HCT116 (cell line): ENCODE measurements at regions not wholly inside any gene's neighbourhood (a gene's known extent, or its start where the extent isn't known, plus 50 kb on each side); places are given as distances from the start of the nearest gene placed in this dataset.

Source experiments
- ATAC-seq: fragments of 200-7000 bp; cut with Tn5 transposase; 2 replicates; pipeline ENCODE4 v1.9.1; 2020; ENCODE audit warnings: mild to moderate bottlenecking, moderate library complexity
- BruUV-seq: library from RNA; stranded (reverse); fragments of 400-500 nt; replicated peaks from 2 replicates; lab custom pipeline; 2021; lab: Mats Ljungman, UMichigan
- CTCF ChIA-PET: fragments of 300-600 bp; sonication (Branson Sonifier 250); formaldehyde crosslinking; loops from one replicate; lab custom pipeline; 2021; ENCODE audit warnings: antibody characterized with exemption; lab: Charles Lee
- POLR2A ChIA-PET: fragments of 300-600, 350-600 bp; sonication (Branson Sonifier 250); formaldehyde crosslinking; loops from one replicate; lab custom pipeline; 2021; ENCODE audit warnings: antibody characterized with exemption; lab: Charles Lee
- RAD21 ChIA-PET, 2 experiments: fragments of 300-600 bp; sonication (Branson Sonifier 250); formaldehyde crosslinking; loops; one replicate each; lab custom pipeline; 2023; ENCODE audit warnings: low total read pairs in 2 of 2; ENCODE audit not compliant: uncharacterized antibody in 2 of 2, unreplicated experiment in 2 of 2, low non-redundant PET in 1 of 2; lab: Charles Lee
- DNase-seq: peaks from one replicate; pipeline ENCODE4 v3.0.0-alpha.2; 2010; ENCODE audit warnings: low read depth, low spot score
- H2AFZ ChIP-seq: fragments of 200-600 bp; shearing (Covaris generic), sonication (generic); 2 replicates; pipeline ENCODE4 v1.6.1; 2017; ENCODE audit warnings: low read depth, mixed run types, mixed read lengths, antibody characterized with exemption, low read length; ENCODE audit not compliant: poor library complexity, severe bottlenecking
- H3K27ac ChIP-seq: 2 replicates; pipeline ENCODE4 v1.5.1; 2012; ENCODE audit warnings: low read depth, low read length
- H3K27me3 ChIP-seq: fragments of 200-600 bp; sonication (generic); 2 replicates; pipeline ENCODE4 v1.6.1; 2016; ENCODE audit warnings: mixed run types, low read length, mixed read lengths; ENCODE audit not compliant: insufficient read depth
- H3K36me3 ChIP-seq, 2 experiments: fragments of 200-500 bp in 1 of 2; fragments of 200-600 bp in 1 of 2; sonication (Bioruptor generic) in 1 of 2; sonication (generic) in 1 of 2; 2 replicates each; pipeline versions ENCODE4 v1.5.1 to v1.6.1; 2014 to 2016; ENCODE audit warnings: low read length in 2 of 2, inconsistent platforms in 1 of 2, mixed read lengths in 1 of 2, mixed run types in 1 of 2; ENCODE audit not compliant: insufficient read depth in 2 of 2, control insufficient read depth in 1 of 2
- H3K4me1 ChIP-seq, 2 experiments: fragments of 200-600 bp in 1 of 2; sonication (generic) in 1 of 2; 2 replicates each; pipeline versions ENCODE4 v1.5.1 to v1.6.1; 2012 to 2017; ENCODE audit warnings: low read length in 2 of 2, inconsistent platforms in 1 of 2, mild to moderate bottlenecking in 1 of 2, mixed read lengths in 1 of 2, mixed run types in 1 of 2, moderate library complexity in 1 of 2; ENCODE audit not compliant: insufficient read depth in 2 of 2, control insufficient read depth in 1 of 2
- H3K4me2 ChIP-seq: fragments of 200-600 bp; sonication (generic); 2 replicates; pipeline ENCODE4 v1.6.1; 2017; ENCODE audit warnings: mixed run types, low read length, mixed read lengths
- H3K4me3 ChIP-seq, 2 experiments: fragments of 200-600 bp in 1 of 2; sonication (generic) in 1 of 2; replicated peaks in 1 of 2; 2 replicates each; pipeline ENCODE4 v1.5.1; 2011 to 2016; ENCODE audit warnings: low read length in 2 of 2, control low read depth in 1 of 2, low read depth in 1 of 2, mild to moderate bottlenecking in 1 of 2, mixed read lengths in 1 of 2, mixed run types in 1 of 2
- H3K79me2 ChIP-seq: fragments of 200-600 bp; sonication (generic); 2 replicates; pipeline ENCODE4 v1.6.1; 2017; ENCODE audit warnings: mild to moderate bottlenecking, mixed run types, low read length, moderate library complexity, mixed read lengths; ENCODE audit not compliant: insufficient read depth
- H3K9ac ChIP-seq: fragments of 200-600 bp; sonication (generic); 2 replicates; pipeline ENCODE4 v1.6.1; 2016; ENCODE audit warnings: low read length, mixed read lengths
- H3K9me2 ChIP-seq: fragments of 200-600 bp; sonication (generic), shearing (Covaris generic); 2 replicates; pipeline ENCODE4 v1.6.1; 2017; ENCODE audit warnings: mixed run types, mild to moderate bottlenecking, moderate library complexity; ENCODE audit not compliant: insufficient read depth
- H3K9me3 ChIP-seq, 2 experiments: fragments of 200-500 bp in 1 of 2; fragments of 200-600 bp in 1 of 2; sonication (Bioruptor generic) in 1 of 2; sonication (generic) in 1 of 2; 2 replicates each; pipeline ENCODE4 v1.6.1; 2014 to 2017; ENCODE audit warnings: low read length in 2 of 2, mixed read lengths in 2 of 2, inconsistent platforms in 1 of 2, low read depth in 1 of 2, mild to moderate bottlenecking in 1 of 2, mixed run types in 1 of 2, moderate library complexity in 1 of 2; ENCODE audit not compliant: control insufficient read depth in 1 of 2, insufficient read depth in 1 of 2
- H4K20me1 ChIP-seq: fragments of 200-600 bp; sonication (generic), shearing (Covaris generic); 2 replicates; pipeline ENCODE4 v1.6.1; 2017; ENCODE audit warnings: mixed run types, mild to moderate bottlenecking, moderate library complexity; ENCODE audit not compliant: insufficient read depth
- ATF3 ChIP-seq: IDR thresholded peaks from 2 replicates; pipeline ENCODE4 v1.6.1; 2012
- CEBPB ChIP-seq: IDR thresholded peaks from 2 replicates; pipeline ENCODE4 v1.6.1; 2012; ENCODE audit warnings: low read depth
- CTCF ChIP-seq, 3 experiments: fragments of 200-600 bp in 1 of 3; sonication (generic) in 1 of 3; IDR thresholded peaks in 2 of 3; conservative IDR thresholded peaks in 1 of 3; 2 replicates each; pipeline ENCODE4 v1.5.1; 2012 to 2017; ENCODE audit warnings: low read depth in 2 of 3, low read length in 2 of 3, antibody characterized with exemption in 1 of 3, borderline replicate concordance in 1 of 3, control low read depth in 1 of 3, mild to moderate bottlenecking in 1 of 3, mixed read lengths in 1 of 3, mixed run types in 1 of 3, moderate library complexity in 1 of 3; ENCODE audit not compliant: insufficient read depth in 1 of 3
- ELF1 ChIP-seq: IDR thresholded peaks from 2 replicates; pipeline ENCODE4 v1.6.1; 2012; ENCODE audit warnings: low read depth, borderline replicate concordance
- EZH2 ChIP-seq: fragments of 200-600 bp; sonication (generic); IDR thresholded peaks from 2 replicates; pipeline ENCODE4 v1.6.1; 2017; ENCODE audit warnings: antibody characterized with exemption, mixed run types
- JUND ChIP-seq: IDR thresholded peaks from 2 replicates; pipeline ENCODE4 v1.6.1; 2012
- RAD21 ChIP-seq: IDR thresholded peaks from 2 replicates; pipeline ENCODE4 v1.6.1; 2012; ENCODE audit warnings: low read depth, mild to moderate bottlenecking
- TCF7L2 ChIP-seq: IDR thresholded peaks from 2 replicates; pipeline ENCODE4 v1.7.0; 2011; ENCODE audit warnings: borderline replicate concordance, inconsistent platforms; ENCODE audit not compliant: insufficient read depth, insufficient read length; ENCODE audit errors: extremely low read depth
- ZFX ChIP-seq: fragments of 450-650 bp; IDR thresholded peaks from 2 replicates; pipeline ENCODE4 v1.6.1; 2017
- intact Hi-C: fragments of 100-400 bp; cut with micrococcal nuclease; formaldehyde crosslinking; loops from 2 replicates; pipeline ENCODE4 v1.10.0; 2022

- no peak for TF ChIP-seq ELF1
- TF ChIP-seq ZFX, result no peak
- TF ChIP-seq CTCF (IDR thresholded peaks at IDR 0.05 in 2 of 3, conservative IDR thresholded peaks at IDR 0.05 in 1 of 3; ENCODE audit: borderline replicate concordance in 1 of 3, insufficient read depth in 1 of 3, low read depth in 2 of 3, low read length in 2 of 3), result no peak
- TF ChIP-seq CEBPB, result no peak
- TF ChIP-seq RAD21, result no peak
- no peak for TF ChIP-seq ATF3
- no peak for TF ChIP-seq TCF7L2
- TF ChIP-seq EZH2, result no peak
- no peak for TF ChIP-seq JUND
- no TSS peak for BruUV-seq
- Histone ChIP-seq H3K9ac (no peak overlapping the region), H3K79me2 (no peaks in the 10 kb centered on the region), H3K9me3 (no peaks in the 10 kb centered on the region), H3K4me1 (no peaks in the 10 kb centered on the region), H2AFZ (no peak overlapping the region), H3K4me3 (no peak overlapping the region), H3K4me2 (no peak overlapping the region), H3K27me3 (peaks cover 45% of the 10 kb centered on the region), H3K27ac (no peak overlapping the region), H4K20me1 (no peaks in the 10 kb centered on the region; the same call in 1 of the 2 replicates), H3K36me3 (no peaks in the 10 kb centered on the region), H3K9me2 (peaks cover 3% of the 10 kb centered on the region; the same call in 1 of the 2 replicates)
- RAD21 ChIA-PET, result interaction anchor here in 1 of 2 experiments (0.5 kb wide), 1 partner anchor 110 kb away, joined by 3 read pairs; no protein-coding TSS in a partner anchor
- POLR2A ChIA-PET, result no interaction called here
- CTCF ChIA-PET, result no interaction called here
- intact Hi-C loops, result no loop called here
- DNase-seq (no peak), ATAC-seq (no peak)
Measured at GRCh38 chr12:54708826-54709225, 60.7 kb upstream of the DCD start.
